Progenitor cell of endocrine pancreas (in vitro differentiated cells): ENCODE measurements at regions not wholly inside any gene's neighbourhood (a gene's known extent, or its start where the extent isn't known, plus 50 kb on each side); places are given as distances from the start of the nearest gene placed in this dataset.
"Not testable (repeated sequence)": the region's sequence is repeated elsewhere in the genome, so short reads cannot be mapped to it uniquely, and the experiment has no call there.

Experiments used
- DNase-seq: peaks from one replicate; pipeline ENCODE4 v3.0.0; 2021; ENCODE audit warnings: low spot score; ENCODE audit not compliant: unreplicated experiment
- H3K27ac Mint-ChIP-seq: 2 replicates; pipeline ENCODE4 v1.8.0; 2021; ENCODE audit warnings: mild to moderate bottlenecking, moderate library complexity, mixed read lengths
- H3K27me3 Mint-ChIP-seq: 2 replicates; pipeline ENCODE4 v1.8.0; 2021; ENCODE audit warnings: mixed read lengths
- H3K36me3 Mint-ChIP-seq: 2 replicates; pipeline ENCODE4 v1.8.0; 2022; ENCODE audit warnings: mixed read lengths; ENCODE audit not compliant: insufficient read depth
- H3K4me1 Mint-ChIP-seq: 2 replicates; pipeline ENCODE4 v1.8.0; 2021; ENCODE audit warnings: low read depth, mixed read lengths
- H3K4me3 Mint-ChIP-seq: 2 replicates; pipeline ENCODE4 v1.8.0; 2021; ENCODE audit warnings: low read depth, mild to moderate bottlenecking, moderate library complexity, mixed read lengths
- H3K9me3 Mint-ChIP-seq: 2 replicates; pipeline ENCODE4 v1.8.0; 2021; ENCODE audit warnings: low read depth, mixed read lengths
- TF ChIP-seq, protein P1 (sequence below): fragments of 200-600 bp; sonication (generic); IDR thresholded peaks from one replicate; pipeline ENCODE4 v1.5.0; 2021; ENCODE audit warnings: antibody characterized with exemption, mild to moderate bottlenecking; ENCODE audit not compliant: unreplicated experiment

DNA sequence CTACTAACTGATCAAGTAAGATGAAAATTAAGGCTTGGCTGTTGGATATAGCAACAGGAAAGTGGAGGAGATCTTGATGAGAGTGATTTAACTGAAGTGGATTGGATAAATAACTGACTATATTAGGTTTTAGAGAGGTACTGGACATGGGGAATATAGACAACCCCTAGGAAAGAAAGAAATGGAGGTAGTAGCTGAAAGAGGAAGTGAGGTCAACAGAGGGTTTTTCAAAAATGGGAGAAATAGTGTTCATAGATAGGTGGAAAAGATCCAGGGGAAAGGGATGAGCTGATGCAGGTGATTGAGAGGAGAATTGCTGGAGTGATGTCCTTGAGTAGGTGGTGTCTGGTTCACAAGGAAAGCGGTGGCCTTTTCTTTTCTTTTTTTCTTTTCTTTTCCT is 69.9 kb upstream of the PSME4 start:
- Mint-ChIP-seq H3K36me3 (peaks cover 8% of the 10 kb centered on the region), H3K9me3 (peaks cover 6% of the 10 kb centered on the region), H3K27ac (no peak overlapping the region), H3K4me3 (no peak overlapping the region), H3K4me1 (no peaks in the 10 kb centered on the region), H3K27me3 (no peaks in the 10 kb centered on the region)
- DNase-seq = no peak
- TF ChIP-seq, protein P1, sequence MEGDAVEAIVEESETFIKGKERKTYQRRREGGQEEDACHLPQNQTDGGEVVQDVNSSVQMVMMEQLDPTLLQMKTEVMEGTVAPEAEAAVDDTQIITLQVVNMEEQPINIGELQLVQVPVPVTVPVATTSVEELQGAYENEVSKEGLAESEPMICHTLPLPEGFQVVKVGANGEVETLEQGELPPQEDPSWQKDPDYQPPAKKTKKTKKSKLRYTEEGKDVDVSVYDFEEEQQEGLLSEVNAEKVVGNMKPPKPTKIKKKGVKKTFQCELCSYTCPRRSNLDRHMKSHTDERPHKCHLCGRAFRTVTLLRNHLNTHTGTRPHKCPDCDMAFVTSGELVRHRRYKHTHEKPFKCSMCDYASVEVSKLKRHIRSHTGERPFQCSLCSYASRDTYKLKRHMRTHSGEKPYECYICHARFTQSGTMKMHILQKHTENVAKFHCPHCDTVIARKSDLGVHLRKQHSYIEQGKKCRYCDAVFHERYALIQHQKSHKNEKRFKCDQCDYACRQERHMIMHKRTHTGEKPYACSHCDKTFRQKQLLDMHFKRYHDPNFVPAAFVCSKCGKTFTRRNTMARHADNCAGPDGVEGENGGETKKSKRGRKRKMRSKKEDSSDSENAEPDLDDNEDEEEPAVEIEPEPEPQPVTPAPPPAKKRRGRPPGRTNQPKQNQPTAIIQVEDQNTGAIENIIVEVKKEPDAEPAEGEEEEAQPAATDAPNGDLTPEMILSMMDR = no peak

DNA sequence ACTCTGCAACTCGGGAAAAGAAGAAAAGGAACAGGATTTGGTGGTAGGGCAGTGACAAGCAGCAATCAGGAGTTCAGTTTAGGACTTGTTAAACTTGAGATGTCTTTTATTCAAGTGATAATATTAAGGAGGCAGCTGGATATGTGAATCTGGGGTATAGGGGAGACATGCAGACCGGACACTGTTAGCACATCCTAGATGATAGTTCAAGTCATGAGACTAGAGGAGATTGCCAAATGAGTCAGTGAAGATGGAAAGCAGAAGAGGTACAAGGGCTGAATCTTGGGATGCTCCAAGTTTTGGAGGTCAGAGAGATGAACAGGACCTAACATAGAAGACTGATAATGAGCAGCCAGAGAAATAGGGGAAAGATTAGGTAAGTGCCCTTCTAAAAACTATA is 69.5 kb upstream of the PSME4 start:
- H3K27me3 Mint-ChIP-seq = no peaks in the 10 kb centered on the region
- TF ChIP-seq, protein P1 = no peak
- DNase-seq = no peak
- H3K9me3 Mint-ChIP-seq = peaks cover 4% of the 10 kb centered on the region
- no peak overlapping the region for H3K4me3 Mint-ChIP-seq
- H3K27ac Mint-ChIP-seq = no peak overlapping the region
- H3K36me3 Mint-ChIP-seq = peaks cover 7% of the 10 kb centered on the region
- no peaks in the 10 kb centered on the region for H3K4me1 Mint-ChIP-seq

DNA sequence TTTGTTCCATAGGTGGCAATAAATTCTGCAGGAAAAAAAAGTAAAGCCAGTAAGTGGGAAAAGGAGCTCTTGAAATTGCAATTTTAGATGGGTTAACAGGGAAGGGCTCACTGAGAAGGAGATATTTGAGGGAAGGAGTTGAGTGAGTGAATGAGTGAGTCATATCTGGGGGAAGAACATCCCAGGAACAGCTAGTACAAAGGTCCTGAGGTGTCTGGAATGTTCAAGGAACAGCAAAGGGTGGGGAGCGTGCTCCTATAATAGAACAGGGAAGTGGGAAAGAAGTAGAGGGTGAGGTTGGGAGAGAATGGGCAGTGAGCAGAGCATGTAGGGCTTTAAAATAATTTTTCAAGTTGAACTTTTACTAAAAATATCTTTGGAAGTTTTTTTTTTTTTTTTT is 68.0 kb upstream of the PSME4 start:
- H3K4me1 Mint-ChIP-seq = no peaks in the 10 kb centered on the region
- H3K4me3 Mint-ChIP-seq = no peak overlapping the region
- H3K27ac Mint-ChIP-seq = no peak overlapping the region
- TF ChIP-seq, protein P1 = no peak
- no peaks in the 10 kb centered on the region for H3K9me3 Mint-ChIP-seq
- no peaks in the 10 kb centered on the region for H3K27me3 Mint-ChIP-seq
- no peak for DNase-seq
- H3K36me3 Mint-ChIP-seq = no peaks in the 10 kb centered on the region

DNA sequence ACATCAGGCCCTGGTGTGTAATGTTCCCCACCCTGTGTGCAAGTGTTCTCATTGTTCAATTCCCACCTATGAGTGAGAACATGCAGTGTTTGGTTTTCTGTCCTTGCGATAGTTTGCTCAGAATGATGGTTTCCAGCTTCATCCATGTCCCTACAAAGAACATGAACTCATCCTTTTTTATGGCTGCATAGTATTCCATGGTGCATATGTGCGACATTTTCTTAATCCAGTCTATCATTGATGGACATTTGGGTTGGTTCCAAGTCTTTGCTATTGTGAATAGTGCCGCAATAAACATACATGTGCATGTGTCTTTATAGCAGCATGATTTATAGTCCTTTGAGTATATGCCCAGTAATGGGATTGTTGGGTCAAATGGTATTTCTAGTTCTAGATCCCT is 60.5 kb upstream of the PSME4 start:
- H3K9me3 Mint-ChIP-seq = not testable (repeated sequence)

DNA sequence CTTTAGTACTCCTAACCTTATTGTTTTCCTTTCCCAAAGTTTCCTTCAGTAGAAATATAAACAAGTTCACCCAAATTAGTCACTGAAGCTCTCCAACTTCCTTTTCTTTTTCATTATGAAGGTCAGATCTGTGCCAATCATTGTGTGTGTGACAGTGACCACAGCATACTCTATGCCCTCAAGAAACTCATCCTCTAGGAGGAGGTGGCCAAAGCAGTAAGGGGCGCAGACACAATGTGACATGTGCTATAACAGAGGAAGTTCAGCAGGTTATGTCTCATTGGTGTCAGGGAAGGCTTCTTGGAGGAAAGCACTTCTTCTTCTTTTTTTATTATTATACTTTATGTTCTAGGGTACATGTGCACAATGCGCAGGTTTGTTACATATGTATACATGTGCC is 60.0 kb upstream of the PSME4 start:
- Mint-ChIP-seq H3K4me3 (no peak overlapping the region), H3K36me3 (peaks cover 5% of the 10 kb centered on the region), H3K27me3 (no peaks in the 10 kb centered on the region), H3K27ac (no peak overlapping the region), H3K4me1 (peaks cover 14% of the 10 kb centered on the region), H3K9me3 (peaks cover 3% of the 10 kb centered on the region)
- DNase-seq = no peak
- TF ChIP-seq, protein P1 = no peak

More for the DNA sequence above, 60.5 kb upstream of the PSME4 start:
- H3K27me3 Mint-ChIP-seq, H3K27ac Mint-ChIP-seq, H3K4me3 Mint-ChIP-seq, H3K36me3 Mint-ChIP-seq, DNase-seq: not testable (repeated sequence)
- peaks cover 14% of the 10 kb centered on the region for H3K4me1 Mint-ChIP-seq

DNA sequence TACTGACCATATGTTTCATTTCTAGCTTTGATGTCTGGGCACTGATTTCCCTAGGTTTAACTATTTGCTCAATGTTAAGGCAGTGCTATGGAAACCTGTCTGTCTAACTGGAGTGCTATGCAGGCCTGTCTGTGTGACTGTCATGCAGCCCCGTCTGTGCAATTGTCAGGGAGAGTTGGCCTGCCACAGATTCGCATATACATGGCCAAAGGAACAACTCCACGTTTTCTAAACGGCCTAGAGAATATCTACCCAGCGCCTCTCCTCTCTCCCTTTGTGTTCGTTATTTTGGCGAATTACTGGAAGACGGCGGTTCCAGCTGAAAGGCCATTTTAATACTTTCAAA is 59.6 kb upstream of the PSME4 start:
- Mint-ChIP-seq H3K4me1 (peaks cover 14% of the 10 kb centered on the region), H3K9me3 (peaks cover 5% of the 10 kb centered on the region), H3K27me3 (no peaks in the 10 kb centered on the region), H3K27ac (peak overlapping the region; percentile 51), H3K36me3 (peaks cover 6% of the 10 kb centered on the region), H3K4me3 (no peak overlapping the region)
- DNase-seq = no peak
- TF ChIP-seq, protein P1 = no peak
